ENCODE measurements at regions not wholly inside any gene's neighbourhood (a gene's known extent, or its start where the extent isn't known, plus 50 kb on each side); places are given as distances from the start of the nearest gene placed in this dataset.

GRCh38 chr16:75971334-75971733 is 245.0 kb upstream of the CPHXL start:
- Mint-ChIP-seq H3K27ac (no peak overlapping the region), H3K27me3 (ENCODE audit: low read depth) (no peaks in the 10 kb centered on the region), H3K4me1 (ENCODE audit: low read depth) (no peaks in the 10 kb centered on the region), H3K9me3 (ENCODE audit: insufficient read depth) (no peaks in the 10 kb centered on the region), H3K4me3 (no peak overlapping the region), H3K36me3 (ENCODE audit: low read depth) (no peaks in the 10 kb centered on the region)
- no peak for DNase-seq
- no peak for ATAC-seq
- ChIA-PET CTCF (no interaction called here), POLR2A (no interaction called here)

- ATAC-seq (no peak), DNase-seq (no peak)
- Mint-ChIP-seq H3K27ac (no peak overlapping the region), H3K4me1 (ENCODE audit: low read depth) (no peaks in the 10 kb centered on the region), H3K9me3 (ENCODE audit: insufficient read depth) (no peaks in the 10 kb centered on the region), H3K4me3 (no peak overlapping the region), H3K36me3 (ENCODE audit: low read depth) (no peaks in the 10 kb centered on the region), H3K27me3 (ENCODE audit: low read depth) (no peaks in the 10 kb centered on the region)
- ChIA-PET CTCF (no interaction called here), POLR2A (no interaction called here)
These were observed 257.0 kb upstream of the CPHXL start for GRCh38 chr16:75983296-75983695.

GRCh38 chr16:75983741-75984381 is 257.6 kb upstream of the CPHXL start:
- ChIA-PET POLR2A (no interaction called here), CTCF (no interaction called here)
- Mint-ChIP-seq H3K27ac (no peak overlapping the region), H3K36me3 (ENCODE audit: low read depth) (no peaks in the 10 kb centered on the region), H3K4me1 (ENCODE audit: low read depth) (no peaks in the 10 kb centered on the region), H3K4me3 (no peak overlapping the region), H3K9me3 (ENCODE audit: insufficient read depth) (no peaks in the 10 kb centered on the region), H3K27me3 (ENCODE audit: low read depth) (no peaks in the 10 kb centered on the region)
- no peak for DNase-seq
- ATAC-seq = no peak

- DNase-seq = no peak
- ATAC-seq = no peak
- H3K4me3 Mint-ChIP-seq = no peak overlapping the region
- ChIA-PET CTCF (no interaction called here), POLR2A (interaction anchor here (0.7 kb wide), 1 partner anchor 11 kb away, joined by 3 read pairs; no protein-coding TSS in a partner anchor)
- H3K36me3 Mint-ChIP-seq (ENCODE audit: low read depth) = no peaks in the 10 kb centered on the region
- H3K27me3 Mint-ChIP-seq (ENCODE audit: low read depth) = no peaks in the 10 kb centered on the region
- peaks cover 7% of the 10 kb centered on the region for H3K9me3 Mint-ChIP-seq (ENCODE audit: insufficient read depth)
- no peaks in the 10 kb centered on the region for H3K4me1 Mint-ChIP-seq (ENCODE audit: low read depth)
- H3K27ac Mint-ChIP-seq = no peak overlapping the region
These were observed 261.0 kb upstream of the CPHXL start for GRCh38 chr16:75987323-75987722.

- no peak overlapping the region for H3K4me3 Mint-ChIP-seq
These were observed 270.2 kb upstream of the CPHXL start for GRCh38 chr16:75996491-75996890.

GRCh38 chr16:75997606-75998005 is 271.3 kb upstream of the CPHXL start:
- Mint-ChIP-seq H3K36me3 (ENCODE audit: low read depth) (no peaks in the 10 kb centered on the region), H3K27me3 (ENCODE audit: low read depth) (no peaks in the 10 kb centered on the region), H3K4me1 (ENCODE audit: low read depth) (no peaks in the 10 kb centered on the region), H3K4me3 (no peak overlapping the region), H3K27ac (no peak overlapping the region), H3K9me3 (ENCODE audit: insufficient read depth) (peaks cover 5% of the 10 kb centered on the region)
- POLR2A ChIA-PET = no interaction called here
- CTCF ChIA-PET = no interaction called here
- DNase-seq (no peak), ATAC-seq (no peak)

More at GRCh38 chr16:75996491-75996890, 270.2 kb upstream of the CPHXL start:
- ChIA-PET POLR2A (no interaction called here), CTCF (no interaction called here)
- Mint-ChIP-seq H3K4me1 (ENCODE audit: low read depth) (no peaks in the 10 kb centered on the region), H3K36me3 (ENCODE audit: low read depth) (no peaks in the 10 kb centered on the region), H3K27me3 (ENCODE audit: low read depth) (no peaks in the 10 kb centered on the region), H3K9me3 (ENCODE audit: insufficient read depth) (peaks cover 5% of the 10 kb centered on the region), H3K27ac (no peak overlapping the region)
- ATAC-seq = no peak
- DNase-seq = no peak

GRCh38 chr16:76007645-76008044 is 269.6 kb upstream of the CNTNAP4 start:
- ATAC-seq (no peak), DNase-seq (no peak)
- CTCF ChIA-PET = no interaction called here
- Mint-ChIP-seq H3K27ac (no peak overlapping the region), H3K27me3 (ENCODE audit: low read depth) (no peaks in the 10 kb centered on the region), H3K4me3 (no peak overlapping the region), H3K9me3 (ENCODE audit: insufficient read depth) (no peaks in the 10 kb centered on the region), H3K36me3 (ENCODE audit: low read depth) (no peaks in the 10 kb centered on the region), H3K4me1 (ENCODE audit: low read depth) (no peaks in the 10 kb centered on the region)
- POLR2A ChIA-PET = no interaction called here

- no peaks in the 10 kb centered on the region for H3K9me3 Mint-ChIP-seq (ENCODE audit: insufficient read depth)
- H3K4me3 Mint-ChIP-seq = no peak overlapping the region
- DNase-seq = no peak
- no peaks in the 10 kb centered on the region for H3K4me1 Mint-ChIP-seq (ENCODE audit: low read depth)
- no peak overlapping the region for H3K27ac Mint-ChIP-seq
- POLR2A ChIA-PET = no interaction called here
- CTCF ChIA-PET = no interaction called here
- H3K36me3 Mint-ChIP-seq (ENCODE audit: low read depth) = no peaks in the 10 kb centered on the region
- ATAC-seq = no peak
- no peaks in the 10 kb centered on the region for H3K27me3 Mint-ChIP-seq (ENCODE audit: low read depth)
These were observed 253.4 kb upstream of the CNTNAP4 start for GRCh38 chr16:76023835-76024234.

- POLR2A ChIA-PET = no interaction called here
These were observed 241.5 kb upstream of the CNTNAP4 start for GRCh38 chr16:76035689-76036088.

GRCh38 chr16:76038097-76038496 is 239.1 kb upstream of the CNTNAP4 start:
- H3K27me3 Mint-ChIP-seq (ENCODE audit: low read depth) = no peaks in the 10 kb centered on the region
- H3K36me3 Mint-ChIP-seq (ENCODE audit: low read depth) = no peaks in the 10 kb centered on the region
- no peak overlapping the region for H3K4me3 Mint-ChIP-seq
- H3K9me3 Mint-ChIP-seq (ENCODE audit: insufficient read depth) = peaks cover 18% of the 10 kb centered on the region
- ATAC-seq (no peak), DNase-seq (no peak)
- POLR2A ChIA-PET = no interaction called here
- no peak overlapping the region for H3K27ac Mint-ChIP-seq
- CTCF ChIA-PET = no interaction called here
- H3K4me1 Mint-ChIP-seq (ENCODE audit: low read depth) = no peaks in the 10 kb centered on the region

More at GRCh38 chr16:76035689-76036088, 241.5 kb upstream of the CNTNAP4 start:
- Mint-ChIP-seq H3K36me3 (ENCODE audit: low read depth) (no peaks in the 10 kb centered on the region), H3K4me1 (ENCODE audit: low read depth) (no peaks in the 10 kb centered on the region), H3K27me3 (ENCODE audit: low read depth) (no peaks in the 10 kb centered on the region), H3K9me3 (ENCODE audit: insufficient read depth) (peaks cover 22% of the 10 kb centered on the region), H3K27ac (no peak overlapping the region), H3K4me3 (no peak overlapping the region)
- ATAC-seq = no peak
- no peak for DNase-seq
- CTCF ChIA-PET = no interaction called here

- no peak for DNase-seq
- Mint-ChIP-seq H3K4me3 (no peak overlapping the region), H3K36me3 (ENCODE audit: low read depth) (no peaks in the 10 kb centered on the region), H3K27ac (no peak overlapping the region), H3K27me3 (ENCODE audit: low read depth) (no peaks in the 10 kb centered on the region), H3K4me1 (ENCODE audit: low read depth) (no peaks in the 10 kb centered on the region), H3K9me3 (ENCODE audit: insufficient read depth) (peaks cover 6% of the 10 kb centered on the region)
- CTCF ChIA-PET = no interaction called here
- POLR2A ChIA-PET = no interaction called here
- no peak for ATAC-seq
These were observed 224.5 kb upstream of the CNTNAP4 start for GRCh38 chr16:76052725-76053124.

- H3K36me3 Mint-ChIP-seq (ENCODE audit: low read depth) = no peaks in the 10 kb centered on the region
- H3K27ac Mint-ChIP-seq = no peak overlapping the region
- ChIA-PET POLR2A (no interaction called here), CTCF (no interaction called here)
- no peaks in the 10 kb centered on the region for H3K27me3 Mint-ChIP-seq (ENCODE audit: low read depth)
- H3K4me1 Mint-ChIP-seq (ENCODE audit: low read depth) = no peaks in the 10 kb centered on the region
- ATAC-seq (no peak), DNase-seq (no peak)
- peaks cover 5% of the 10 kb centered on the region for H3K9me3 Mint-ChIP-seq (ENCODE audit: insufficient read depth)
- no peak overlapping the region for H3K4me3 Mint-ChIP-seq
These were observed 218.0 kb upstream of the CNTNAP4 start for GRCh38 chr16:76059186-76059585.

- Mint-ChIP-seq H3K36me3 (ENCODE audit: low read depth) (no peaks in the 10 kb centered on the region), H3K27me3 (ENCODE audit: low read depth) (no peaks in the 10 kb centered on the region), H3K9me3 (ENCODE audit: insufficient read depth) (peaks cover 5% of the 10 kb centered on the region), H3K4me1 (ENCODE audit: low read depth) (no peaks in the 10 kb centered on the region), H3K4me3 (no peak overlapping the region), H3K27ac (no peak overlapping the region)
- CTCF ChIA-PET = no interaction called here
- POLR2A ChIA-PET = no interaction called here
- ATAC-seq (no peak), DNase-seq (no peak)
These were observed 217.5 kb upstream of the CNTNAP4 start for GRCh38 chr16:76059701-76060100.
